DOHH2 (cell line): ENCODE measurements at regions not wholly inside any gene's neighbourhood (a gene's known extent, or its start where the extent isn't known, plus 50 kb on each side); places are given as distances from the start of the nearest gene placed in this dataset.
"Not testable (repeated sequence)": the region's sequence is repeated elsewhere in the genome, so short reads cannot be mapped to it uniquely, and the experiment has no call there.

Experiments
- H3F3A ChIP-seq: fragments of 200-600 bp; sonication (generic), shearing (Covaris generic); 2 replicates; pipeline ENCODE4 v1.6.0; 2016; ENCODE audit warnings: antibody characterized with exemption, mild to moderate bottlenecking; ENCODE audit not compliant: control insufficient read depth, insufficient read depth
- H3K27ac ChIP-seq: fragments of 200-600 bp; sonication (generic); 2 replicates; pipeline ENCODE4 v1.5.1; 2014; ENCODE audit warnings: low read depth, mild to moderate bottlenecking, low read length, moderate library complexity
- H3K27me3 ChIP-seq: fragments of 200-600 bp; sonication (generic); 2 replicates; pipeline ENCODE4 v1.6.1; 2014; ENCODE audit warnings: mild to moderate bottlenecking, low read length, mixed read lengths; ENCODE audit not compliant: control insufficient read depth
- H3K36me3 ChIP-seq: fragments of 200-600 bp; sonication (generic); 2 replicates; pipeline ENCODE4 v1.6.1; 2014; ENCODE audit warnings: mild to moderate bottlenecking, low read length, moderate library complexity, mixed read lengths; ENCODE audit not compliant: control insufficient read depth
- H3K4me1 ChIP-seq: fragments of 200-600 bp; sonication (generic); 2 replicates; pipeline ENCODE4 v1.6.1; 2014; ENCODE audit warnings: mild to moderate bottlenecking, low read length, mixed read lengths; ENCODE audit not compliant: control insufficient read depth
- H3K4me2 ChIP-seq: fragments of 200-600 bp; sonication (generic); 2 replicates; pipeline ENCODE4 v1.6.0; 2014; ENCODE audit warnings: mild to moderate bottlenecking, low read length, moderate library complexity
- H3K4me3 ChIP-seq: fragments of 200-600 bp; sonication (generic); 2 replicates; pipeline ENCODE4 v1.5.1; 2014; ENCODE audit warnings: mild to moderate bottlenecking, low read length, mixed read lengths
- H3K79me2 ChIP-seq: fragments of 200-600 bp; sonication (generic); 2 replicates; pipeline ENCODE4 v1.6.1; 2014; ENCODE audit warnings: mild to moderate bottlenecking, low read length, mixed read lengths; ENCODE audit not compliant: control insufficient read depth
- H3K9me2 ChIP-seq: fragments of 200-600 bp; sonication (generic); replicated peaks from 2 replicates; pipeline ENCODE4 v1.6.1; 2014; ENCODE audit warnings: mild to moderate bottlenecking, low read length, mixed read lengths; ENCODE audit not compliant: control insufficient read depth
- H3K9me3 ChIP-seq: fragments of 200-600 bp; sonication (generic); 2 replicates; pipeline ENCODE4 v1.6.1; 2014; ENCODE audit warnings: antibody characterized with exemption, low read length, mixed read lengths; ENCODE audit not compliant: control insufficient read depth, insufficient read depth
- H4K20me1 ChIP-seq: fragments of 200-600 bp; sonication (generic); 2 replicates; pipeline ENCODE4 v1.6.0; 2014; ENCODE audit warnings: low read depth, mild to moderate bottlenecking, antibody characterized with exemption, low read length, moderate library complexity; ENCODE audit not compliant: control insufficient read depth, insufficient read depth
- EZH2phosphoT487 ChIP-seq: fragments of 200-600 bp; sonication (generic); IDR thresholded peaks from 2 replicates; pipeline ENCODE4 v1.6.1; 2017; ENCODE audit warnings: borderline replicate concordance, mild to moderate bottlenecking, antibody characterized with exemption, low read length, moderate library complexity, mixed read lengths
- TF ChIP-seq, protein P1 (sequence below): fragments of 200-600 bp; sonication (generic); IDR thresholded peaks from one replicate; pipeline ENCODE4 v1.5.1; 2014; ENCODE audit warnings: antibody characterized with exemption, mild to moderate bottlenecking, low read depth, low read length; ENCODE audit not compliant: poor library complexity, severe bottlenecking

DNA sequence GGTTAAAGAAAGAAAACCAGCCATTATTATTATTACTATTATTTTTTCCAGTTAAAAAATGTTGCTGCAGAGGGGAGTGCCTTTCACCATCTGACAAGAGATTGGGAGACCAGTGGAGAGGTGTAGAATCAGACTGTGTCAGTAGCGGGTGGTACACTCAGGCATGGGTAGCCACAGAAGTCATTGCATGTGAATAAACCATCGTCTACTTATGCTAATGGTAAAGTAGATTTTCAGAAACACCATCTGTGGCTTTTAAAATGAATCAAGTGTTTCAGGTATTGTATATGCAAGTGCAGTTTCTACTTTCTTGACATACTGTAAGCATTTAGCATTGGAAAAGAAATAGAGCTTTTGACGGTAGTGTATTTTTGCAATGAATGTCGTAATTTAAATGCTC is 131.5 kb upstream of the SP8 start:
- Histone ChIP-seq H3F3A (no peaks in the 10 kb centered on the region), H3K9me3 (no peaks in the 10 kb centered on the region), H3K4me2 (no peak overlapping the region), H4K20me1 (no peaks in the 10 kb centered on the region), H3K36me3 (no peaks in the 10 kb centered on the region), H3K4me1 (no peaks in the 10 kb centered on the region), H3K27me3 (no peaks in the 10 kb centered on the region), H3K9me2 (no peaks in the 10 kb centered on the region), H3K4me3 (no peak overlapping the region), H3K27ac (no peak overlapping the region), H3K79me2 (no peaks in the 10 kb centered on the region)
- TF ChIP-seq EZH2phosphoT487, result no peak
- TF ChIP-seq, protein P1, sequence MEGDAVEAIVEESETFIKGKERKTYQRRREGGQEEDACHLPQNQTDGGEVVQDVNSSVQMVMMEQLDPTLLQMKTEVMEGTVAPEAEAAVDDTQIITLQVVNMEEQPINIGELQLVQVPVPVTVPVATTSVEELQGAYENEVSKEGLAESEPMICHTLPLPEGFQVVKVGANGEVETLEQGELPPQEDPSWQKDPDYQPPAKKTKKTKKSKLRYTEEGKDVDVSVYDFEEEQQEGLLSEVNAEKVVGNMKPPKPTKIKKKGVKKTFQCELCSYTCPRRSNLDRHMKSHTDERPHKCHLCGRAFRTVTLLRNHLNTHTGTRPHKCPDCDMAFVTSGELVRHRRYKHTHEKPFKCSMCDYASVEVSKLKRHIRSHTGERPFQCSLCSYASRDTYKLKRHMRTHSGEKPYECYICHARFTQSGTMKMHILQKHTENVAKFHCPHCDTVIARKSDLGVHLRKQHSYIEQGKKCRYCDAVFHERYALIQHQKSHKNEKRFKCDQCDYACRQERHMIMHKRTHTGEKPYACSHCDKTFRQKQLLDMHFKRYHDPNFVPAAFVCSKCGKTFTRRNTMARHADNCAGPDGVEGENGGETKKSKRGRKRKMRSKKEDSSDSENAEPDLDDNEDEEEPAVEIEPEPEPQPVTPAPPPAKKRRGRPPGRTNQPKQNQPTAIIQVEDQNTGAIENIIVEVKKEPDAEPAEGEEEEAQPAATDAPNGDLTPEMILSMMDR, result no peak

DNA sequence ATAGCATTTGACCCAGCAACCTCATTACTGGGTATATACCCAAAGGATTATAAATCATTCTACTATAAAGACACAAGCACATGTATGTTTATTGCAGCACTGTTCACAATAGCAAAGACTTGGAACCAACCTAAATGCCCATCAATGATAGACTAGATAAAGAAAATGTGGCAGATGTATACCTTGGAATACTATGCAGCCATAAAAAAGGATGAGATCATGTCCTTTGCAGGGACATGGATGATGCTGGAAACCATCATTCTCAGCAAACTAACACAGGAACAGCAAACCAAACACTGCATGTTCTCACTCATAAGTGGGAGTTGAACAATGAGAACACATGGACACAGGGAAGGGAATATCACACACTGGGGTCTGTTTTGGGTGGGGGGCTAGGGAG is 140.5 kb upstream of the SP8 start:
- not testable (repeated sequence) for H3K4me3 ChIP-seq, H3K9me3 ChIP-seq, H3K79me2 ChIP-seq, H3K4me2 ChIP-seq, H3K4me1 ChIP-seq, H3K27me3 ChIP-seq, H3K9me2 ChIP-seq, H3K36me3 ChIP-seq, H3F3A ChIP-seq, H3K27ac ChIP-seq, H4K20me1 ChIP-seq

DNA sequence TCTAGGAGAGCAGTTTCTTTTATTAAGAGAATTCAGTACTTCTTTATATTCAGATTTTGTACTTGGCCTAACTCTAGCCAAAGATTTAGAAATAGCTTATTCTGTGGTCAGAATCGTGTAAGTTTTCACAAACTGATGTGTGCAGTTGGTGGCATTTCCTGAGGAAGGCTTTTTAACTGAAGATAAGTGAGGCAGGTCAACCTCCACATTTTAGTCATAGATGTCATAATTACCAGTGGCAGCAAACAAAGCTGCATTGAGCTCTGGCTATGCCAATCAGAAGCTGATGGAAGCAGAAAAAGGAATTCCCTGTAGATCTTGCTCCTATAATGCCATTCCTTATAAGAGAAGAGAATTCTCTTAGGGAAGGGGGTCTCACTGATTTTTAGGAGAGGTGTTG is 141.3 kb upstream of the SP8 start:
- H4K20me1 ChIP-seq, result no peaks in the 10 kb centered on the region
- H3K4me1 ChIP-seq, result no peaks in the 10 kb centered on the region
- H3K9me2 ChIP-seq, result no peaks in the 10 kb centered on the region
- no peak overlapping the region for H3K4me3 ChIP-seq
- H3K27me3 ChIP-seq, result no peaks in the 10 kb centered on the region
- no peak overlapping the region for H3K4me2 ChIP-seq
- no peaks in the 10 kb centered on the region for H3K9me3 ChIP-seq
- H3K36me3 ChIP-seq, result no peaks in the 10 kb centered on the region
- no peaks in the 10 kb centered on the region for H3K79me2 ChIP-seq
- no peak overlapping the region for H3K27ac ChIP-seq
- H3F3A ChIP-seq, result no peaks in the 10 kb centered on the region
- no peak for TF ChIP-seq EZH2phosphoT487

DNA sequence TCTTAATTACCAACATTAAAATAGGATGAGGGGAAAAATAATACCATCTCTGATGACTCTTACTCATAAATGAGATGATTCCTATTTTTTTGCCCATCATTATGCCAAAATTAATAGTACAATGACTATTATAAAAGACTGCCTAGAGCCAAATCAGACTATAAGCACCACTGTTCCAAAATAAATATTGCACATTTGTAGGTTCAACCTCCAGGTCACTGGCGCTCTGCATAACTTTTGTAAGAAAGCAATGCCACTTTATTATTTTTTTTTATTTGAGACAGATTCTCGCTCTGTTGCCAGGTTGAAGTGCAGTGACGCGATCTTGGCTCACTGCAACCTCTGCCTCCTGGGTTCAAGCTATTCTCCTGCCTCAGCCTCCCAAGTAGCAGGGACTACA is 142.5 kb upstream of the SP8 start:
- Histone ChIP-seq H3K4me2 (no peak overlapping the region), H3K9me2 (no peaks in the 10 kb centered on the region), H4K20me1 (no peaks in the 10 kb centered on the region), H3K36me3 (no peaks in the 10 kb centered on the region), H3K9me3 (no peaks in the 10 kb centered on the region), H3K79me2 (no peaks in the 10 kb centered on the region), H3K27me3 (no peaks in the 10 kb centered on the region), H3K27ac (no peak overlapping the region), H3K4me3 (no peak overlapping the region), H3K4me1 (no peaks in the 10 kb centered on the region), H3F3A (no peaks in the 10 kb centered on the region)
- no peak for TF ChIP-seq EZH2phosphoT487
- TF ChIP-seq, protein P1, result no peak
